ENCODE measurements at regions not wholly inside any gene's neighbourhood (a gene's known extent, or its start where the extent isn't known, plus 50 kb on each side); places are given as distances from the start of the nearest gene placed in this dataset.

DNA sequence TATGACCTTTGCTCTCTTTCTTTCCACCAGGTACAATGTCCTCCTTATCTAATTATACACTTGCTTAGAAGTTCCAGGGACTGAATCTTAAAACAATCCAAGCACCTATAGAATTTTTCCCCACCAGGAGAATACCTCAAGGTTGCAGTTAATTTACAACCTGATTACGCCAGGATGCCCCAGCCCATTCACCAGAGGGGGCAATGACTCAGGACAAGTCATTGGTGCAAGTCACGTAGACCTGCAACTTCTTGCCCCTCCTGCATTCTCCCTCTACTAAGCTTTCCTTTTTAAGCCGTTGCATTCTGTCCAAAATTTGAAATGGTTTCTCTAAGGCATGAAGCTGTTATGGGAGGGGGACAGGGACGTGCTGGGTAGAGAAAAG is 111.1 kb upstream of the SCAF11 start (continued):
- TF ChIP-seq, protein P1, sequence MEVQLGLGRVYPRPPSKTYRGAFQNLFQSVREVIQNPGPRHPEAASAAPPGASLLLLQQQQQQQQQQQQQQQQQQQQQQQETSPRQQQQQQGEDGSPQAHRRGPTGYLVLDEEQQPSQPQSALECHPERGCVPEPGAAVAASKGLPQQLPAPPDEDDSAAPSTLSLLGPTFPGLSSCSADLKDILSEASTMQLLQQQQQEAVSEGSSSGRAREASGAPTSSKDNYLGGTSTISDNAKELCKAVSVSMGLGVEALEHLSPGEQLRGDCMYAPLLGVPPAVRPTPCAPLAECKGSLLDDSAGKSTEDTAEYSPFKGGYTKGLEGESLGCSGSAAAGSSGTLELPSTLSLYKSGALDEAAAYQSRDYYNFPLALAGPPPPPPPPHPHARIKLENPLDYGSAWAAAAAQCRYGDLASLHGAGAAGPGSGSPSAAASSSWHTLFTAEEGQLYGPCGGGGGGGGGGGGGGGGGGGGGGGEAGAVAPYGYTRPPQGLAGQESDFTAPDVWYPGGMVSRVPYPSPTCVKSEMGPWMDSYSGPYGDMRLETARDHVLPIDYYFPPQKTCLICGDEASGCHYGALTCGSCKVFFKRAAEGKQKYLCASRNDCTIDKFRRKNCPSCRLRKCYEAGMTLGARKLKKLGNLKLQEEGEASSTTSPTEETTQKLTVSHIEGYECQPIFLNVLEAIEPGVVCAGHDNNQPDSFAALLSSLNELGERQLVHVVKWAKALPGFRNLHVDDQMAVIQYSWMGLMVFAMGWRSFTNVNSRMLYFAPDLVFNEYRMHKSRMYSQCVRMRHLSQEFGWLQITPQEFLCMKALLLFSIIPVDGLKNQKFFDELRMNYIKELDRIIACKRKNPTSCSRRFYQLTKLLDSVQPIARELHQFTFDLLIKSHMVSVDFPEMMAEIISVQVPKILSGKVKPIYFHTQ (CRISPR knock-in tag; IDR thresholded peaks at IDR 0.05) = no peak
- TF ChIP-seq GRHL2 (CRISPR knock-in tag; IDR thresholded peaks at IDR 0.05; ENCODE audit: insufficient replicate concordance, severe bottlenecking) = no peak

DNA sequence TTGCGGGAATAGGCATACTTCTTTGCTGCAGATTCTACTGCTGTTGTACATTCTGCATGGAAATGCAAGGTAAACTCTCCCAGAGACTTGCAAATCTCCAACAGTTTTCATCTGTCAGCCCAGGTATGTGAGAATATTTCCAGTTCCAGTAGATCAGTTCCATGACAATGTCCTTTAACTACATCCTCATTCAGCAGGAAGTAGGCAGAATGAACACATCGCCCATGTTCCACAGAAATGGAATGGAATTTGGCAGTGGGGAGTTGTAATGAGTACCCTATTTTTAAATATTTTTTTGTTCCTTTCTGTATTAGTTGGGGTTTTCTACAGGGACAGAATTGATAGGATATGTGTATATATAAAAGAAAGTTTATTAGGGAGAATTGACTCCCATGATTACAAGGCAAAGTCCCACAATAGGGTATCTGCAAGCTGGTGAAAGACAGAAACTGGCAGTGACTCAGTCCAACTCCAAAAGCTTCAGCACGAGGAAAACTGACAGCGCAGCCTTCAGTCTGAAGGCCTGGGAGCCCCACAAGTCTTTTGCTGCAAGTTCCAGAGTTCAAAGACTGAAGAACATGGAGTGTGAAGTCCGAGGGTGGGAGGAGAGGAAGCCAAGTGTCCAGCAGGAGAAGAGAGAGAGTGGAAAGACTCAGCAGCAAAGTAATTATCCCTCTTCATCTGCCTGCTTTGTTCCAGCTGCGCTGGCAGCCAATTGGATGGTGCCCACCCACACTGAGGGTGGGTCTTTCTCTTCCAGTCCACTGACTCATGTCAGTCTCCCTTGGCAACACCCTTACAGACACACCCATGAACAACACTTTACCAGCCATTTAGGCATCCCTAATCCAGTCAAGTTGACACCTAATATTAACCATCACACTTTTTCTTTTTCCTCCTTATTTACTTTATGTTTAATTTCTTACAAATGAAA is 110.4 kb upstream of the SCAF11 start:
- no peak for ATAC-seq
- Mint-ChIP-seq H3K4me3 (no peak overlapping the region), H3K9me3 (peaks cover 38% of the 10 kb centered on the region), H3K27ac (no peak overlapping the region), H3K4me1 (no peaks in the 10 kb centered on the region), H3K27me3 (ENCODE audit: low read depth) (no peaks in the 10 kb centered on the region), H3K36me3 (no peaks in the 10 kb centered on the region)
- POLR2A ChIA-PET = no interaction called here
- no peak for DNase-seq (ENCODE audit: low spot score)
- CTCF ChIA-PET = no interaction called here
- no peak for TF ChIP-seq RORB (CRISPR knock-in tag; IDR thresholded peaks at IDR 0.05)
- TF ChIP-seq, protein P2, sequence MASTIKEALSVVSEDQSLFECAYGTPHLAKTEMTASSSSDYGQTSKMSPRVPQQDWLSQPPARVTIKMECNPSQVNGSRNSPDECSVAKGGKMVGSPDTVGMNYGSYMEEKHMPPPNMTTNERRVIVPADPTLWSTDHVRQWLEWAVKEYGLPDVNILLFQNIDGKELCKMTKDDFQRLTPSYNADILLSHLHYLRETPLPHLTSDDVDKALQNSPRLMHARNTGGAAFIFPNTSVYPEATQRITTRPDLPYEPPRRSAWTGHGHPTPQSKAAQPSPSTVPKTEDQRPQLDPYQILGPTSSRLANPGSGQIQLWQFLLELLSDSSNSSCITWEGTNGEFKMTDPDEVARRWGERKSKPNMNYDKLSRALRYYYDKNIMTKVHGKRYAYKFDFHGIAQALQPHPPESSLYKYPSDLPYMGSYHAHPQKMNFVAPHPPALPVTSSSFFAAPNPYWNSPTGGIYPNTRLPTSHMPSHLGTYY (CRISPR knock-in tag; IDR thresholded peaks at IDR 0.05) = no peak
- TF ChIP-seq MYBL2 (CRISPR knock-in tag; IDR thresholded peaks at IDR 0.05) = no peak
- TF ChIP-seq, protein P3, sequence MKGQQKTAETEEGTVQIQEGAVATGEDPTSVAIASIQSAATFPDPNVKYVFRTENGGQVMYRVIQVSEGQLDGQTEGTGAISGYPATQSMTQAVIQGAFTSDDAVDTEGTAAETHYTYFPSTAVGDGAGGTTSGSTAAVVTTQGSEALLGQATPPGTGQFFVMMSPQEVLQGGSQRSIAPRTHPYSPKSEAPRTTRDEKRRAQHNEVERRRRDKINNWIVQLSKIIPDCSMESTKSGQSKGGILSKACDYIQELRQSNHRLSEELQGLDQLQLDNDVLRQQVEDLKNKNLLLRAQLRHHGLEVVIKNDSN (CRISPR knock-in tag; IDR thresholded peaks at IDR 0.05) = no peak

DNA sequence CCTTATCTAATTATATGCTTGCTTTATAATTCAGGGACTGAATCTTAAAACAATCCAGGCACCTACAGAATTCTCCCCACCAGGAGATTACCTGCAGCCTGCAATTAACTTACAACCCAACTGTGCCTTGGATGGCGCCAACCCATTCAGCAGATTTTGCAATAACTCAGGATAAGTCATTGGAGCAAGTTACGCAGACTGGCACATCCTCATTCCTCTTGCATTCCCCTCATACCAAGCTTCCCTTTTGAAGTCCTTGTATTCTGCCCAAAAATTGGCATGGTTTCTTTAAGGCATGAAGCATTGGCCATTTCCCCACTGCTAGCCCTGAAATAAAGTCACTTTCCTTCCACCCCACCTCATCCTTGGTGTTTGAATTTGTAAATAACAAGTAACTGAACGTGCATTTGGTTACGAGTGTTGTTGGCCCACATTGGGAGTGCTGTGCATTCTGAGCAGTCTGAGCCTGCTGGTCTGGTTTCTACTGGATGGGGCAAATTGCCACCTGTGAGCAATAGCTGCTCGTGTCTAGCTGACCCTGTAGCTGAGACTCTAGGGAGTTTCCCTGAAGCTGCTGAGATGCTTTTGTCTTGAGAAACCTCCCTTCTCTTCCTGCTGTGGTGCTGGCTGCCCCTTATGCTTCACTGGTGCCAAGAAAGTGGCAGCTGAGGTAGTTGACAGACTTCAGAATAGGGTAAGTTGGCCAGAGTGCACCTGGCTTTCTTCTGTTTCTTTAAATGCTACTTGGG is 99.2 kb upstream of the SCAF11 start:
- no peak for ATAC-seq
- TF ChIP-seq FOXP1 (CRISPR knock-in tag; IDR thresholded peaks at IDR 0.05; ENCODE audit: borderline replicate concordance) (no peak), ZNF671 (CRISPR knock-in tag; IDR thresholded peaks at IDR 0.05) (no peak), ZNF423 (CRISPR knock-in tag; IDR thresholded peaks at IDR 0.05) (no peak), NR3C1 (CRISPR knock-in tag; conservative IDR thresholded peaks at IDR 0.05; ENCODE audit: low read depth) (no peak), KAT7 (CRISPR knock-in tag; IDR thresholded peaks at IDR 0.05; ENCODE audit: borderline replicate concordance) (no peak), RELA (CRISPR knock-in tag; IDR thresholded peaks at IDR 0.05; ENCODE audit: borderline replicate concordance) (no peak), GRHL2 (CRISPR knock-in tag; IDR thresholded peaks at IDR 0.05; ENCODE audit: insufficient replicate concordance, severe bottlenecking) (no peak), SP1 (CRISPR knock-in tag; conservative IDR thresholded peaks at IDR 0.05) (no peak), ZNF232 (CRISPR knock-in tag; IDR thresholded peaks at IDR 0.05) (no peak), SMAD4 (CRISPR knock-in tag; IDR thresholded peaks at IDR 0.05) (no peak), TEAD1 (CRISPR knock-in tag; IDR thresholded peaks at IDR 0.05) (no peak)
- TF ChIP-seq, protein P4, sequence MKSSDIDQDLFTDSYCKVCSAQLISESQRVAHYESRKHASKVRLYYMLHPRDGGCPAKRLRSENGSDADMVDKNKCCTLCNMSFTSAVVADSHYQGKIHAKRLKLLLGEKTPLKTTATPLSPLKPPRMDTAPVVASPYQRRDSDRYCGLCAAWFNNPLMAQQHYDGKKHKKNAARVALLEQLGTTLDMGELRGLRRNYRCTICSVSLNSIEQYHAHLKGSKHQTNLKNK (CRISPR knock-in tag; IDR thresholded peaks at IDR 0.05) = no peak
- TF ChIP-seq, protein P5, sequence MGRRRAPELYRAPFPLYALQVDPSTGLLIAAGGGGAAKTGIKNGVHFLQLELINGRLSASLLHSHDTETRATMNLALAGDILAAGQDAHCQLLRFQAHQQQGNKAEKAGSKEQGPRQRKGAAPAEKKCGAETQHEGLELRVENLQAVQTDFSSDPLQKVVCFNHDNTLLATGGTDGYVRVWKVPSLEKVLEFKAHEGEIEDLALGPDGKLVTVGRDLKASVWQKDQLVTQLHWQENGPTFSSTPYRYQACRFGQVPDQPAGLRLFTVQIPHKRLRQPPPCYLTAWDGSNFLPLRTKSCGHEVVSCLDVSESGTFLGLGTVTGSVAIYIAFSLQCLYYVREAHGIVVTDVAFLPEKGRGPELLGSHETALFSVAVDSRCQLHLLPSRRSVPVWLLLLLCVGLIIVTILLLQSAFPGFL (CRISPR knock-in tag; IDR thresholded peaks at IDR 0.05; ENCODE audit: borderline replicate concordance) = no peak
- TF ChIP-seq, protein P6, sequence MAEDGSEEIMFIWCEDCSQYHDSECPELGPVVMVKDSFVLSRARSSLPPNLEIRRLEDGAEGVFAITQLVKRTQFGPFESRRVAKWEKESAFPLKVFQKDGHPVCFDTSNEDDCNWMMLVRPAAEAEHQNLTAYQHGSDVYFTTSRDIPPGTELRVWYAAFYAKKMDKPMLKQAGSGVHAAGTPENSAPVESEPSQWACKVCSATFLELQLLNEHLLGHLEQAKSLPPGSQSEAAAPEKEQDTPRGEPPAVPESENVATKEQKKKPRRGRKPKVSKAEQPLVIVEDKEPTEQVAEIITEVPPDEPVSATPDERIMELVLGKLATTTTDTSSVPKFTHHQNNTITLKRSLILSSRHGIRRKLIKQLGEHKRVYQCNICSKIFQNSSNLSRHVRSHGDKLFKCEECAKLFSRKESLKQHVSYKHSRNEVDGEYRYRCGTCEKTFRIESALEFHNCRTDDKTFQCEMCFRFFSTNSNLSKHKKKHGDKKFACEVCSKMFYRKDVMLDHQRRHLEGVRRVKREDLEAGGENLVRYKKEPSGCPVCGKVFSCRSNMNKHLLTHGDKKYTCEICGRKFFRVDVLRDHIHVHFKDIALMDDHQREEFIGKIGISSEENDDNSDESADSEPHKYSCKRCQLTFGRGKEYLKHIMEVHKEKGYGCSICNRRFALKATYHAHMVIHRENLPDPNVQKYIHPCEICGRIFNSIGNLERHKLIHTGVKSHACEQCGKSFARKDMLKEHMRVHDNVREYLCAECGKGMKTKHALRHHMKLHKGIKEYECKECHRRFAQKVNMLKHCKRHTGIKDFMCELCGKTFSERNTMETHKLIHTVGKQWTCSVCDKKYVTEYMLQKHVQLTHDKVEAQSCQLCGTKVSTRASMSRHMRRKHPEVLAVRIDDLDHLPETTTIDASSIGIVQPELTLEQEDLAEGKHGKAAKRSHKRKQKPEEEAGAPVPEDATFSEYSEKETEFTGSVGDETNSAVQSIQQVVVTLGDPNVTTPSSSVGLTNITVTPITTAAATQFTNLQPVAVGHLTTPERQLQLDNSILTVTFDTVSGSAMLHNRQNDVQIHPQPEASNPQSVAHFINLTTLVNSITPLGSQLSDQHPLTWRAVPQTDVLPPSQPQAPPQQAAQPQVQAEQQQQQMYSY (CRISPR knock-in tag; IDR thresholded peaks at IDR 0.05) = no peak
- TF ChIP-seq, protein P7, sequence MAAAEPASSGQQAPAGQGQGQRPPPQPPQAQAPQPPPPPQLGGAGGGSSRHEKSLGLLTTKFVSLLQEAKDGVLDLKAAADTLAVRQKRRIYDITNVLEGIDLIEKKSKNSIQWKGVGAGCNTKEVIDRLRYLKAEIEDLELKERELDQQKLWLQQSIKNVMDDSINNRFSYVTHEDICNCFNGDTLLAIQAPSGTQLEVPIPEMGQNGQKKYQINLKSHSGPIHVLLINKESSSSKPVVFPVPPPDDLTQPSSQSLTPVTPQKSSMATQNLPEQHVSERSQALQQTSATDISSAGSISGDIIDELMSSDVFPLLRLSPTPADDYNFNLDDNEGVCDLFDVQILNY (CRISPR knock-in tag; IDR thresholded peaks at IDR 0.05) = no peak

More for the DNA sequence above, 99.2 kb upstream of the SCAF11 start:
- Mint-ChIP-seq H3K36me3 (peaks cover 64% of the 10 kb centered on the region), H3K9me3 (peaks cover 96% of the 10 kb centered on the region), H3K4me1 (no peaks in the 10 kb centered on the region), H3K27ac (no peak overlapping the region), H3K4me3 (no peak overlapping the region), H3K27me3 (ENCODE audit: low read depth) (peaks cover 15% of the 10 kb centered on the region)
- no peak for DNase-seq (ENCODE audit: low spot score)
- ChIA-PET POLR2A (no interaction called here), CTCF (interaction anchor here (0.8 kb wide), 1 partner anchor 99 kb away, joined by 3 read pairs; no protein-coding TSS in a partner anchor)
